C4-2B (cell line): ENCODE measurements at regions not wholly inside any gene's neighbourhood (a gene's known extent, or its start where the extent isn't known, plus 50 kb on each side); places are given as distances from the start of the nearest gene placed in this dataset.

Experiments used
- CTCF ChIP-seq: fragments of 450-650 bp; conservative IDR thresholded peaks from 2 replicates; pipeline ENCODE4 v1.5.1; 2017; ENCODE audit warnings: mild to moderate bottlenecking
- ZFX ChIP-seq: fragments of 450-650 bp; IDR thresholded peaks from 2 replicates; pipeline ENCODE4 v1.6.1; 2017

- no peak for TF ChIP-seq CTCF
- TF ChIP-seq ZFX = no peak
Measured at GRCh38 chr1:219279017-219279770, 105.5 kb downstream of the LYPLAL1 start.
